K562 (cell line): ENCODE measurements at regions not wholly inside any gene's neighbourhood (a gene's known extent, or its start where the extent isn't known, plus 50 kb on each side); places are given as distances from the start of the nearest gene placed in this dataset.
A peak's percentile ranks its signal among the peaks of the same experiment; 100 is the strongest.

Experiments
- ATAC-seq: fragments of 200-7000 bp; cut with Tn5 transposase; 3 replicates; pipeline ENCODE4 v1.9.1; 2020; ENCODE audit warnings: moderate library complexity
- BruUV-seq: library from RNA; stranded (reverse); fragments of 400-500 nt; replicated peaks from 2 replicates; lab custom pipeline; 2021; lab: Mats Ljungman, UMichigan
- CTCF ChIA-PET: fragments of 300-600 bp; formaldehyde crosslinking; extraction: SDS; loops from one replicate; lab custom pipeline; 2021; ENCODE audit warnings: low intra/inter-chr PET ratio; lab: Yijun Ruan, JAX
- POLR2A ChIA-PET: fragments of 300-600, 350-650 bp; sonication (Branson Sonifier 250); formaldehyde crosslinking; extraction: SDS; loops from one replicate; lab custom pipeline; 2021; ENCODE audit warnings: antibody characterized with exemption, inconsistent platforms; lab: Yijun Ruan, JAX
- DNase-seq, 4 experiments: peaks; one replicate each; pipeline versions ENCODE4 v3.0.0 to v3.0.0-alpha.2; 2011 to 2018; ENCODE audit warnings: low spot score in 3 of 4, mixed read lengths in 3 of 4; ENCODE audit errors: extremely low read depth in 1 of 4
- FAIRE-seq: peaks from 2 replicates; lab custom pipeline; 2011; peaks lifted over from hg19 to GRCh38; lab: Jason Lieb, UNC
- H2AFZ ChIP-seq: 2 replicates; pipeline ENCODE4 v1.6.0; 2011; ENCODE audit warnings: low read depth, low read length, control low read depth, inconsistent platforms
- H3K27ac ChIP-seq: fragments of 200-600 bp; 3 replicates; pipeline ENCODE4 v1.8.0; 2011; ENCODE audit warnings: low read depth, mild to moderate bottlenecking, control low read depth, inconsistent platforms, low read length, moderate library complexity, mixed read lengths; ENCODE audit errors: extremely low read depth
- H3K27me3 ChIP-seq, 2 experiments: fragments of 300-600 bp in 1 of 2; 2 replicates in 1 of 2; 3 replicates in 1 of 2; pipeline versions ENCODE4 v1.6.0 to v1.8.0; 2011; ENCODE audit warnings: inconsistent platforms in 2 of 2, low read length in 2 of 2, mild to moderate bottlenecking in 1 of 2, mixed read lengths in 1 of 2, moderate library complexity in 1 of 2; ENCODE audit not compliant: control insufficient read depth in 2 of 2, insufficient read depth in 2 of 2
- H3K36me3 ChIP-seq: fragments of 300-600 bp; 3 replicates; pipeline ENCODE4 v1.8.0; 2011; ENCODE audit warnings: mild to moderate bottlenecking, low read length, inconsistent platforms; ENCODE audit not compliant: control insufficient read depth, insufficient read depth
- H3K4me1 ChIP-seq, 2 experiments: fragments of 200-600 bp in 1 of 2; replicated peaks in 1 of 2; 2 replicates in 1 of 2; 3 replicates in 1 of 2; pipeline versions ENCODE4 v1.5.1 to v1.8.0; 2011; ENCODE audit warnings: inconsistent platforms in 2 of 2, low read length in 2 of 2, mild to moderate bottlenecking in 1 of 2, mixed read lengths in 1 of 2, moderate library complexity in 1 of 2; ENCODE audit not compliant: control insufficient read depth in 2 of 2, insufficient read depth in 2 of 2
- H3K4me2 ChIP-seq: 2 replicates; pipeline ENCODE4 v1.6.1; 2011; ENCODE audit warnings: low read length, control low read depth, inconsistent platforms, mixed read lengths; ENCODE audit not compliant: insufficient read depth
- H3K4me3 ChIP-seq: fragments of 200-600 bp; sonication (generic), shearing (Covaris generic); 2 replicates; pipeline ENCODE4 v1.5.1; 2016; ENCODE audit warnings: control low read depth, inconsistent platforms
- H3K79me2 ChIP-seq: fragments of 200-600 bp; 3 replicates; pipeline ENCODE4 v1.8.0; 2011; ENCODE audit warnings: low read length, inconsistent platforms; ENCODE audit not compliant: control insufficient read depth, insufficient read depth
- H3K9ac ChIP-seq, 2 experiments: 2 replicates each; pipeline versions ENCODE4 v1.6.0 to v1.6.1; 2011; ENCODE audit warnings: low read depth in 2 of 2, low read length in 2 of 2, control low read depth in 1 of 2, inconsistent platforms in 1 of 2, mild to moderate bottlenecking in 1 of 2, mixed read lengths in 1 of 2; ENCODE audit not compliant: insufficient read depth in 1 of 2
- H3K9me1 ChIP-seq: one replicate; pipeline ENCODE4 v1.6.0; 2011; ENCODE audit warnings: inconsistent platforms, mild to moderate bottlenecking, low read length, moderate library complexity; ENCODE audit not compliant: control insufficient read depth, insufficient read depth
- H3K9me3 ChIP-seq: replicated peaks from 2 replicates; pipeline ENCODE4 v1.5.1; 2011; ENCODE audit warnings: low read depth, low read length, inconsistent platforms; ENCODE audit not compliant: control insufficient read depth, insufficient read depth
- H4K20me1 ChIP-seq: replicated peaks from 2 replicates; pipeline ENCODE4 v1.6.1; 2011; ENCODE audit warnings: low read length, inconsistent platforms, mixed read lengths; ENCODE audit not compliant: control insufficient read depth, insufficient read depth
- ETS2 ChIP-seq: IDR thresholded peaks from 2 replicates; pipeline ENCODE4 v1.6.1; 2016; ENCODE audit warnings: borderline replicate concordance, missing genetic modification characterization, mild to moderate bottlenecking, moderate library complexity, missing compliant biosample characterization; ENCODE audit not compliant: poor library complexity, severe bottlenecking
- GABPB2 ChIP-seq: fragments of 250-450 bp; sonication (Bioruptor Pico); conservative IDR thresholded peaks from 2 replicates; pipeline ENCODE4 v1.5.1; 2021; ENCODE audit warnings: mild to moderate bottlenecking
- MAFK ChIP-seq: IDR thresholded peaks from 2 replicates; pipeline ENCODE4 v1.6.1; 2011; ENCODE audit warnings: low read length, improper control_type of control experiment
- NFE2 ChIP-seq: IDR thresholded peaks from 2 replicates; pipeline ENCODE4 v1.6.1; 2014; ENCODE audit warnings: antibody characterized with exemption, low read depth
- POLR2H ChIP-seq: IDR thresholded peaks from 2 replicates; pipeline ENCODE4 v1.6.1; 2016; ENCODE audit warnings: missing genetic modification characterization, low read depth, mild to moderate bottlenecking, control low read depth, missing compliant biosample characterization, moderate library complexity
- RNF2 ChIP-seq: sonication (generic); IDR thresholded peaks from 2 replicates; pipeline ENCODE4 v1.6.1; 2016
- ZBTB8A ChIP-seq: fragments of 450-650 bp; IDR thresholded peaks from 2 replicates; pipeline ENCODE4 v1.6.1; 2018; ENCODE audit warnings: mild to moderate bottlenecking, moderate library complexity; ENCODE audit not compliant: partially characterized antibody
- ZNF316 ChIP-seq: fragments of 450-650 bp; IDR thresholded peaks from 2 replicates; pipeline ENCODE4 v1.6.1; 2016
- ZNF668 ChIP-seq: fragments of 250-450 bp; sonication (Bioruptor Pico); IDR thresholded peaks from 2 replicates; pipeline ENCODE4 v1.8.0; 2022; ENCODE audit warnings: mild to moderate bottlenecking, inconsistent platforms
- in situ Hi-C: fragments of 300-500 bp; cut with MboI; formaldehyde crosslinking; loops from 4 replicates; pipeline ENCODE4 v1.15.0; 2018; ENCODE audit warnings: inconsistent platforms, mixed read lengths
- intact Hi-C: fragments of 100-400 bp; cut with micrococcal nuclease; formaldehyde crosslinking; loops from 2 replicates; pipeline ENCODE4 v1.14.2; 2022
- TF ChIP-seq, protein P1 (sequence below): fragments of 250-450 bp; sonication (Bioruptor Pico); IDR thresholded peaks from 2 replicates; pipeline ENCODE4 v1.9.0; 2021; ENCODE audit warnings: mild to moderate bottlenecking, inconsistent platforms
- TF ChIP-seq, protein P2 (sequence below): fragments of 450-650 bp; formaldehyde crosslinking; IDR thresholded peaks from 2 replicates; pipeline ENCODE4 v1.4.0; 2020; ENCODE audit warnings: mild to moderate bottlenecking, mixed read lengths
- TF ChIP-seq, protein P3 (sequence below): sonication (generic); formaldehyde crosslinking; IDR thresholded peaks from 2 replicates; pipeline ENCODE4 v1.8.0; 2022; ENCODE audit warnings: mild to moderate bottlenecking, missing genetic modification reagents
- TF ChIP-seq, protein P4 (sequence below): fragments of 450-650 bp; IDR thresholded peaks from 2 replicates; pipeline ENCODE4 v1.6.1; 2016
- TF ChIP-seq, protein P5 (sequence below): fragments of 250-450 bp; sonication (Bioruptor Pico); IDR thresholded peaks from 2 replicates; pipeline ENCODE4 v1.4.0; 2020; ENCODE audit warnings: borderline replicate concordance

DNA sequence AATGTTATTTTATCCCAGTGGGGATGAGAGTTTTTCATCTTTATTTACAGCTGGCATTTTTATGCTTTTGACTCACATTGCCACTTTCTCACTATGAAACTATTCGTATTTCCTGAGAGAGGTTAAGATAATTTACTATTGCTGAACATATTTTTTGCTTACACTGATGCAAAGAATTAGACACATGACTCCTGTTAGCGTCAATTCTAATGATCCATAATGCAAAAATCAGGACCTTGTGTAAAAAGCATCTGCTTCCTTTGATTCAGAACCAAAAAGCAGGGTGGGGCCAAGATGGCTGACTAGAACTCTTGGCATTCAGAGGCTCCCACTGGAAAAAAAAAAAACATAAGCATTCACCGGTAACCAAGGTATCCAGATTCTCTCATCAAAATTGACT is 464.8 kb downstream of the SEMA3D start (continued):
- TF ChIP-seq, protein P1, sequence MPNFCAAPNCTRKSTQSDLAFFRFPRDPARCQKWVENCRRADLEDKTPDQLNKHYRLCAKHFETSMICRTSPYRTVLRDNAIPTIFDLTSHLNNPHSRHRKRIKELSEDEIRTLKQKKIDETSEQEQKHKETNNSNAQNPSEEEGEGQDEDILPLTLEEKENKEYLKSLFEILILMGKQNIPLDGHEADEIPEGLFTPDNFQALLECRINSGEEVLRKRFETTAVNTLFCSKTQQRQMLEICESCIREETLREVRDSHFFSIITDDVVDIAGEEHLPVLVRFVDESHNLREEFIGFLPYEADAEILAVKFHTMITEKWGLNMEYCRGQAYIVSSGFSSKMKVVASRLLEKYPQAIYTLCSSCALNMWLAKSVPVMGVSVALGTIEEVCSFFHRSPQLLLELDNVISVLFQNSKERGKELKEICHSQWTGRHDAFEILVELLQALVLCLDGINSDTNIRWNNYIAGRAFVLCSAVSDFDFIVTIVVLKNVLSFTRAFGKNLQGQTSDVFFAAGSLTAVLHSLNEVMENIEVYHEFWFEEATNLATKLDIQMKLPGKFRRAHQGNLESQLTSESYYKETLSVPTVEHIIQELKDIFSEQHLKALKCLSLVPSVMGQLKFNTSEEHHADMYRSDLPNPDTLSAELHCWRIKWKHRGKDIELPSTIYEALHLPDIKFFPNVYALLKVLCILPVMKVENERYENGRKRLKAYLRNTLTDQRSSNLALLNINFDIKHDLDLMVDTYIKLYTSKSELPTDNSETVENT (CRISPR knock-in tag) = no peak
- TF ChIP-seq, all 486 proteins: peak for 0

DNA sequence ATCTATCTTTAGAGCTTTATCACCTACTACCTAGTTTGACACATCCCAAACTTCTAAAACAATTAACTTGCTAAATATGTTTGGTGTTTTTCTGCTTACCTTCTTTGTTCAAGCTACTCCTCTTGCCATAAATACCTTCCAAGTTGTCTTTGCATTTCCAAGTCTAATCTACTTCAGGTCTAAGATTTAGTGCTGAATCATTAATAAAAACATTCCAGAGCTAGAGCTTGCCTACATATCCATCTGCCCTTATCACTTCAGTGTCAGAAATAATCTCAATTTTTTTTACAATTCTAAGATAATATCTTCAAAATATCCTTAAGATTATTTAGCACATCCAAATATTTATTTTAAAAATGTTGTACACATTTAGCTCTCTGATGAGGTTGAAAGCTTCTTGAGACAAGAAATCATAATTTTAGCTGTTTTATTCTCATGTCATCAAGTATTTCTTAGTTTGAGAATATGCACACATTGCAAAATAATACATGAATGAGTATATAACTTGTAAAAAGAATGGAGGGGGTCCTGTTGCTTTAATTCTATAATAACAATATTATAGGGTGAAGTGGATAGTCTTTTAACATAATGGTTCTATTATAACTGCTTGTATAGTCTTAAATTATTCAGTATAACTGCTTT is 466.3 kb downstream of the SEMA3D start:
- no peaks in the 10 kb centered on the region for H4K20me1 ChIP-seq
- no TSS peak for BruUV-seq
- no peak overlapping the region for H3K4me2 ChIP-seq
- no peaks in the 10 kb centered on the region for H3K4me1 ChIP-seq
- ATAC-seq = no peak
- no peaks in the 10 kb centered on the region for H3K27me3 ChIP-seq
- in situ Hi-C loops (no loop called here), intact Hi-C loops (no loop called here)
- H3K9me3 ChIP-seq = no peaks in the 10 kb centered on the region
- H3K27ac ChIP-seq = no peak overlapping the region
- CTCF ChIA-PET = no interaction called here
- no peaks in the 10 kb centered on the region for H3K36me3 ChIP-seq
- no peaks in the 10 kb centered on the region for H3K79me2 ChIP-seq
- H3K4me3 ChIP-seq = no peak overlapping the region
- no peak for DNase-seq
- POLR2A ChIA-PET = interaction anchor here (0.7 kb wide), 1 partner anchor 1717 kb away, joined by 3 read pairs; no protein-coding TSS in a partner anchor
- no peak for FAIRE-seq
- no peak overlapping the region for H3K9ac ChIP-seq
- H3K9me1 ChIP-seq = no peaks in the 10 kb centered on the region
- no peak overlapping the region for H2AFZ ChIP-seq
- TF ChIP-seq MAFK (peak; percentile 50; the same call in 1 of the 2 replicates), GABPB2 (CRISPR knock-in tag) (no peak), RNF2 (no peak), POLR2H (tag) (no peak), NFE2 (peak; percentile 22; the same call in 1 of the 2 replicates), ZBTB8A (no peak), ZNF316 (peak; percentile 83), ZNF668 (CRISPR knock-in tag) (no peak), ETS2 (tag) (no peak)
- TF ChIP-seq, protein P2, sequence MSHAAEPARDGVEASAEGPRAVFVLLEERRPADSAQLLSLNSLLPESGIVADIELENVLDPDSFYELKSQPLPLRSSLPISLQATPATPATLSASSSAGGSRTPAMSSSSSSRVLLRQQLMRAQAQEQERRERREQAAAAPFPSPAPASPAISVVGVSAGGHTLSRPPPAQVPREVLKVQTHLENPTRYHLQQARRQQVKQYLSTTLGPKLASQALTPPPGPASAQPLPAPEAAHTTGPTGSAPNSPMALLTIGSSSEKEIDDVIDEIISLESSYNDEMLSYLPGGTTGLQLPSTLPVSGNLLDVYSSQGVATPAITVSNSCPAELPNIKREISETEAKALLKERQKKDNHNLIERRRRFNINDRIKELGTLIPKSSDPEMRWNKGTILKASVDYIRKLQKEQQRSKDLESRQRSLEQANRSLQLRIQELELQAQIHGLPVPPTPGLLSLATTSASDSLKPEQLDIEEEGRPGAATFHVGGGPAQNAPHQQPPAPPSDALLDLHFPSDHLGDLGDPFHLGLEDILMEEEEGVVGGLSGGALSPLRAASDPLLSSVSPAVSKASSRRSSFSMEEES (CRISPR knock-in tag) = no peak
- TF ChIP-seq, protein P3, sequence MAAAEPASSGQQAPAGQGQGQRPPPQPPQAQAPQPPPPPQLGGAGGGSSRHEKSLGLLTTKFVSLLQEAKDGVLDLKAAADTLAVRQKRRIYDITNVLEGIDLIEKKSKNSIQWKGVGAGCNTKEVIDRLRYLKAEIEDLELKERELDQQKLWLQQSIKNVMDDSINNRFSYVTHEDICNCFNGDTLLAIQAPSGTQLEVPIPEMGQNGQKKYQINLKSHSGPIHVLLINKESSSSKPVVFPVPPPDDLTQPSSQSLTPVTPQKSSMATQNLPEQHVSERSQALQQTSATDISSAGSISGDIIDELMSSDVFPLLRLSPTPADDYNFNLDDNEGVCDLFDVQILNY (CRISPR knock-in tag) = no peak
- TF ChIP-seq, protein P4, sequence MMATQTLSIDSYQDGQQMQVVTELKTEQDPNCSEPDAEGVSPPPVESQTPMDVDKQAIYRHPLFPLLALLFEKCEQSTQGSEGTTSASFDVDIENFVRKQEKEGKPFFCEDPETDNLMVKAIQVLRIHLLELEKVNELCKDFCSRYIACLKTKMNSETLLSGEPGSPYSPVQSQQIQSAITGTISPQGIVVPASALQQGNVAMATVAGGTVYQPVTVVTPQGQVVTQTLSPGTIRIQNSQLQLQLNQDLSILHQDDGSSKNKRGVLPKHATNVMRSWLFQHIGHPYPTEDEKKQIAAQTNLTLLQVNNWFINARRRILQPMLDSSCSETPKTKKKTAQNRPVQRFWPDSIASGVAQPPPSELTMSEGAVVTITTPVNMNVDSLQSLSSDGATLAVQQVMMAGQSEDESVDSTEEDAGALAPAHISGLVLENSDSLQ = 0 out of 2 replicates have a peak, but pooled peaks have one; percentile 0
- TF ChIP-seq, protein P5, sequence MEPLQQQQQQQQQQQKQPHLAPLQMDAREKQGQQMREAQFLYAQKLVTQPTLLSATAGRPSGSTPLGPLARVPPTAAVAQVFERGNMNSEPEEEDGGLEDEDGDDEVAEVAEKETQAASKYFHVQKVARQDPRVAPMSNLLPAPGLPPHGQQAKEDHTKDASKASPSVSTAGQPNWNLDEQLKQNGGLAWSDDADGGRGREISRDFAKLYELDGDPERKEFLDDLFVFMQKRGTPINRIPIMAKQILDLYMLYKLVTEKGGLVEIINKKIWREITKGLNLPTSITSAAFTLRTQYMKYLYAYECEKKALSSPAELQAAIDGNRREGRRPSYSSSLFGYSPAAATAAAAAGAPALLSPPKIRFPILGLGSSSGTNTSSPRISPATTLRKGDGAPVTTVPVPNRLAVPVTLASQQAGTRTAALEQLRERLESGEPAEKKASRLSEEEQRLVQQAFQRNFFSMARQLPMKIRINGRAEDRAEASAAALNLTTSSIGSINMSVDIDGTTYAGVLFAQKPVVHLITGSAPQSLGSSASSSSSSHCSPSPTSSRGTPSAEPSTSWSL = no peak
